Spleen (tissue), 11 donors: ENCODE measurements at regions not wholly inside any gene's neighbourhood (a gene's known extent, or its start where the extent isn't known, plus 50 kb on each side); places are given as distances from the start of the nearest gene placed in this dataset.

ENCODE experiments used
- DNase-seq: peaks from one replicate; pipeline ENCODE4 v3.0.0-alpha.2; 2020
- H3K27ac ChIP-seq, 8 donors: fragments of 200-600 bp; sonication (generic) in 7 of 8; 1 replicate in 4 of 8; 2 replicates in 4 of 8; pipeline versions ENCODE4 v1.5.0 to v1.8.0; 2016 to 2021; ENCODE audit warnings: inconsistent platforms in 4 of 8, mild to moderate bottlenecking in 4 of 8, moderate library complexity in 1 of 8
- H3K27me3 ChIP-seq, 7 donors: fragments of 200-600 bp; sonication (generic) in 6 of 7; replicated peaks in 1 of 7; 1 replicate in 4 of 7; 2 replicates in 3 of 7; pipeline versions ENCODE4 v1.5.0 to v1.8.0; 2016 to 2021; ENCODE audit warnings: inconsistent platforms in 3 of 7, mild to moderate bottlenecking in 1 of 7
- H3K36me3 ChIP-seq, 6 donors: fragments of 200-600 bp; sonication (generic) in 5 of 6; 1 replicate in 4 of 6; 2 replicates in 2 of 6; pipeline versions ENCODE4 v1.5.0 to v1.8.0; 2016 to 2021; ENCODE audit warnings: inconsistent platforms in 2 of 6
- H3K4me1 ChIP-seq, 6 donors: fragments of 200-600 bp; sonication (generic) in 5 of 6; 1 replicate in 3 of 6; 2 replicates in 3 of 6; pipeline versions ENCODE4 v1.5.0 to v1.8.0; 2016 to 2021; ENCODE audit warnings: inconsistent platforms in 3 of 6
- H3K4me3 ChIP-seq, 8 donors: fragments of 200-600 bp; sonication (generic) in 7 of 8; 1 replicate in 4 of 8; 2 replicates in 4 of 8; pipeline versions ENCODE4 v1.5.0 to v1.8.0; 2016 to 2021; ENCODE audit warnings: inconsistent platforms in 4 of 8, mild to moderate bottlenecking in 4 of 8, moderate library complexity in 2 of 8
- H3K9me3 ChIP-seq, 8 donors: fragments of 200-600 bp; sonication (generic) in 7 of 8; 1 replicate in 4 of 8; 2 replicates in 4 of 8; pipeline versions ENCODE4 v1.5.0 to v1.8.0; 2016 to 2021; ENCODE audit warnings: inconsistent platforms in 4 of 8
- CTCF ChIP-seq, 11 experiments: fragments of 200-600 bp in 7 of 11; fragments of 450-650 bp in 4 of 11; sonication (generic) in 4 of 11; IDR thresholded peaks in 8 of 11; conservative IDR thresholded peaks in 3 of 11; 1 replicate in 7 of 11; 2 replicates in 4 of 11; pipeline versions ENCODE4 v1.4.0 to v1.8.0; 2016 to 2021; ENCODE audit warnings: antibody characterized with exemption in 11 of 11, inconsistent platforms in 4 of 11, mild to moderate bottlenecking in 1 of 11
- POLR2A ChIP-seq, 3 donors: fragments of 450-650 bp; IDR thresholded peaks; one replicate each; pipeline ENCODE4 v1.5.1; 2017; ENCODE audit warnings: antibody characterized with exemption in 3 of 3, mild to moderate bottlenecking in 1 of 3
- POLR2AphosphoS5 ChIP-seq, 3 donors: sonication (generic); formaldehyde crosslinking; IDR thresholded peaks; one replicate each; pipeline ENCODE4 v1.5.1; 2017; ENCODE audit warnings: antibody characterized with exemption in 3 of 3
- WGBS, 5 donors: extraction: QIAGEN DNeasy Blood & Tissue Kit in 3 of 5; methylation state at CpG; one replicate each; pipeline versions ENCODE4 v1.1.5 to v1.1.7; 2013 to 2018; 5-methylcytosine and 5-hydroxymethylcytosine counted together
- intact Hi-C: fragments of 100-400 bp; cut with DNase I; formaldehyde crosslinking; loops from one replicate; pipeline ENCODE4 v1.15.0; 2023; ENCODE audit warnings: low total_unique reads
- donor health status: healthy with polysubstance abuse.
- donor health status: DM: no; HTN: no; CAD: no; lungs with moderate emphysema.
- donor health status: DM: no; HTN: no; CAD: no.
- donor health status: Bipolar disorder and iron deficiency.
- donor health status: healthy.
- donor health status: DM: no; HTN: no; CAD: no.
- donor health status: DM: yes; HTN: yes; CAD: no.

GRCh38 chr7:91656541-91657482 is 223.7 kb downstream of the MTERF1 start:
- H3K27ac ChIP-seq, result no peak overlapping the region
- DNase-seq, result no peak
- H3K36me3 ChIP-seq, result no peaks in the 10 kb centered on the region
- no peaks in the 10 kb centered on the region for H3K27me3 ChIP-seq
- H3K4me3 ChIP-seq, result no peak overlapping the region
- no peaks in the 10 kb centered on the region for H3K9me3 ChIP-seq
- H3K4me1 ChIP-seq, result no peaks in the 10 kb centered on the region
- WGBS, 5 donors, result 81 to 92% (median 87%) methylated on average over 9 of the region's 9 CpGs
- intact Hi-C loops, result no loop called here
- TF ChIP-seq CTCF (IDR thresholded peaks at IDR 0.05 in 8 of 11, conservative IDR thresholded peaks at IDR 0.05 in 3 of 11) (no peak), POLR2A (IDR thresholded peaks at IDR 0.05) (no peak), POLR2AphosphoS5 (IDR thresholded peaks at IDR 0.05) (no peak)

GRCh38 chr7:91657483-91658071 is 222.9 kb downstream of the MTERF1 start:
- H3K36me3 ChIP-seq, result no peaks in the 10 kb centered on the region
- no peak overlapping the region for H3K4me3 ChIP-seq
- no peaks in the 10 kb centered on the region for H3K4me1 ChIP-seq
- H3K9me3 ChIP-seq, result no peaks in the 10 kb centered on the region
- WGBS, 5 donors, result 64 to 78% (median 73%) methylated on average over 3 of the region's 3 CpGs
- no peak for DNase-seq
- TF ChIP-seq POLR2A (IDR thresholded peaks at IDR 0.05) (no peak), CTCF (IDR thresholded peaks at IDR 0.05 in 8 of 11, conservative IDR thresholded peaks at IDR 0.05 in 3 of 11) (no peak)
- no peak overlapping the region for H3K27ac ChIP-seq
- intact Hi-C loops, result no loop called here
- no peaks in the 10 kb centered on the region for H3K27me3 ChIP-seq

- Histone ChIP-seq H3K27ac (no peak overlapping the region), H3K4me1 (no peaks in the 10 kb centered on the region), H3K27me3 (no peaks in the 10 kb centered on the region), H3K36me3 (no peaks in the 10 kb centered on the region), H3K4me3 (no peak overlapping the region), H3K9me3 (no peaks in the 10 kb centered on the region)
- intact Hi-C loops, result no loop called here
- TF ChIP-seq POLR2AphosphoS5 (IDR thresholded peaks at IDR 0.05) (no peak), POLR2A (IDR thresholded peaks at IDR 0.05) (no peak), CTCF (IDR thresholded peaks at IDR 0.05 in 8 of 11, conservative IDR thresholded peaks at IDR 0.05 in 3 of 11) (no peak)
- DNase-seq, result no peak
- WGBS, 5 donors, result 57 to 76% (median 66%) methylated on average over 5 of the region's 5 CpGs
Observed at GRCh38 chr7:91659096-91659495, 221.4 kb downstream of the MTERF1 start.

- H3K36me3 ChIP-seq, result no peaks in the 10 kb centered on the region
- H3K4me1 ChIP-seq, result no peaks in the 10 kb centered on the region
- DNase-seq, result no peak
- intact Hi-C loops, result no loop called here
- H3K27me3 ChIP-seq, result no peaks in the 10 kb centered on the region
- no peak overlapping the region for H3K27ac ChIP-seq
- H3K9me3 ChIP-seq, result no peaks in the 10 kb centered on the region
- TF ChIP-seq CTCF (IDR thresholded peaks at IDR 0.05 in 8 of 11, conservative IDR thresholded peaks at IDR 0.05 in 3 of 11) (no peak), POLR2A (IDR thresholded peaks at IDR 0.05) (no peak), POLR2AphosphoS5 (IDR thresholded peaks at IDR 0.05) (no peak)
- H3K4me3 ChIP-seq, result no peak overlapping the region
Observed at GRCh38 chr7:91660734-91661356, 219.7 kb downstream of the MTERF1 start.
